Caco-2 (cell line): ENCODE measurements at regions not wholly inside any gene's neighbourhood (a gene's known extent, or its start where the extent isn't known, plus 50 kb on each side); places are given as distances from the start of the nearest gene placed in this dataset.

Experiments used
- BruUV-seq: library from RNA; stranded (reverse); fragments of 400-500 nt; replicated peaks from 2 replicates; lab custom pipeline; 2021; lab: Mats Ljungman, UMichigan
- CTCF ChIA-PET: fragments of 300-600 bp; sonication (Branson Sonifier 250); formaldehyde crosslinking; loops from one replicate; lab custom pipeline; 2022; ENCODE audit warnings: antibody characterized with exemption; lab: Charles Lee
- POLR2A ChIA-PET: fragments of 300-600 bp; sonication (Branson Sonifier 250); formaldehyde crosslinking; loops from one replicate; lab custom pipeline; 2022; ENCODE audit warnings: antibody characterized with exemption; lab: Charles Lee
- DNase-seq, 2 experiments: peaks; one replicate each; pipeline versions ENCODE4 v3.0.0 to v3.0.0-alpha.2; 2020 to 2022
- H3K27me3 ChIP-seq: replicated peaks from 2 replicates; pipeline ENCODE4 v1.6.0; 2011; ENCODE audit warnings: low read length; ENCODE audit not compliant: control insufficient read depth, insufficient read depth
- H3K36me3 ChIP-seq: 2 replicates; pipeline ENCODE4 v1.5.1; 2011; ENCODE audit warnings: low read length; ENCODE audit not compliant: control insufficient read depth, insufficient read depth
- H3K4me1 ChIP-seq: fragments of 250-450 bp; sonication (Bioruptor Pico); 2 replicates; pipeline ENCODE4 v1.5.1; 2020; ENCODE audit warnings: mild to moderate bottlenecking
- H3K4me3 ChIP-seq: 2 replicates; pipeline ENCODE4 v1.5.1; 2011; ENCODE audit warnings: low read depth, mild to moderate bottlenecking, control low read depth, low read length
- H3K9me3 ChIP-seq: fragments of 250-450 bp; sonication (Bioruptor Pico); 2 replicates; pipeline ENCODE4 v1.5.1; 2020; ENCODE audit warnings: mild to moderate bottlenecking, moderate library complexity
- H3K27ac Mint-ChIP-seq: one replicate; pipeline ENCODE4 v1.8.0; 2022; ENCODE audit warnings: mixed read lengths; ENCODE audit not compliant: unreplicated experiment
- H3K27me3 Mint-ChIP-seq: one replicate; pipeline ENCODE4 v1.8.0; 2022; ENCODE audit warnings: mixed read lengths; ENCODE audit not compliant: insufficient read depth, unreplicated experiment
- H3K36me3 Mint-ChIP-seq: one replicate; pipeline ENCODE4 v1.8.0; 2022; ENCODE audit warnings: mild to moderate bottlenecking, mixed read lengths; ENCODE audit not compliant: insufficient read depth, unreplicated experiment
- H3K4me1 Mint-ChIP-seq: one replicate; pipeline ENCODE4 v1.8.0; 2022; ENCODE audit warnings: low read depth, mixed read lengths; ENCODE audit not compliant: unreplicated experiment
- H3K4me3 Mint-ChIP-seq: one replicate; pipeline ENCODE4 v1.8.0; 2022; ENCODE audit warnings: mild to moderate bottlenecking, moderate library complexity, mixed read lengths; ENCODE audit not compliant: unreplicated experiment
- H3K9me3 Mint-ChIP-seq: one replicate; pipeline ENCODE4 v1.8.0; 2022; ENCODE audit warnings: mixed read lengths; ENCODE audit not compliant: unreplicated experiment
- intact Hi-C: fragments of 100-400 bp; cut with micrococcal nuclease; formaldehyde crosslinking; loops from one replicate; pipeline ENCODE4 v1.10.0; 2022; ENCODE audit not compliant: unreplicated experiment
- TF ChIP-seq, protein P1 (sequence below), 2 experiments: fragments of 200-600 bp in 1 of 2; IDR thresholded peaks; 1 replicate in 1 of 2; 2 replicates in 1 of 2; pipeline versions ENCODE4 v1.5.1 to v1.8.0; 2011 to 2022; ENCODE audit warnings: antibody characterized with exemption in 1 of 2, control low read depth in 1 of 2, inconsistent platforms in 1 of 2, low read depth in 1 of 2, low read length in 1 of 2, mild to moderate bottlenecking in 1 of 2, moderate library complexity in 1 of 2; ENCODE audit not compliant: insufficient read depth in 1 of 2, severe bottlenecking in 1 of 2, unreplicated experiment in 1 of 2

DNA sequence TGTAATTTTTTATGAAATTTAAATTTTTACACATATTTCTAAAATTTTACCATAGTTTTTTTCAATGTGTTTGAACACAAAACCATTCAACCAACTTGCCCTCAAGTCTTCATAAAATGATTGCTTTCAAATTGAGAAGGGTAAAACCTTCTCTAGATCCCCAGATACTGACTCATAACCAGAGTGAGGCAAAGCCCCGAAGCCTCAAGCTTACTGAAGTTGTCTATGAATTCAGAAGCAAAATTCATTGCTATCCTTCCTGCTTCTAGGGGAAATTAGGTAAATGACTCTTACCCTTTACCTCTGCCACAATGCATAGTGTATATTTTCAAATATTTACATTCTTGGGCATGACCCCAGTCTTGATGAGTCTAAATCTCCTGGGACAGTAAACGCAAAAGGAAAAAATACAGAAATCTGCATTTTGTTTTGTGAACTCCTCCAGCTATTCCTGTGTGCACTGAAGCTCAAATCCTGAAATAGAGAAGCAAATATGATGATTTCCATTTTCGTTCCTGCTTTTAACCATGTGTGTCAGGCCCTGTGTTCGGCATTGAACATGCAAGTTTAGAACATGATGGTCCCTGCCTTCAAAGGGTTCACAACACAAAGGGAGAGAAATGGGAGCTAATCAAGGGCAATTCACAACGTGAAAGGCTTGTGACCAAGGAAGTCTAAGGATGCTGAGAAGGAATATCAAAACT lies 246.3 kb downstream of the SUCLG1 start:
- intact Hi-C loops = no loop called here
- CTCF ChIA-PET = no interaction called here
- no peak overlapping the region for H3K27ac Mint-ChIP-seq
- H3K4me3 ChIP-seq = no peak overlapping the region
- no peaks in the 10 kb centered on the region for H3K9me3 Mint-ChIP-seq
- H3K27me3 Mint-ChIP-seq = peaks cover 5% of the 10 kb centered on the region
- TF ChIP-seq, protein P1, sequence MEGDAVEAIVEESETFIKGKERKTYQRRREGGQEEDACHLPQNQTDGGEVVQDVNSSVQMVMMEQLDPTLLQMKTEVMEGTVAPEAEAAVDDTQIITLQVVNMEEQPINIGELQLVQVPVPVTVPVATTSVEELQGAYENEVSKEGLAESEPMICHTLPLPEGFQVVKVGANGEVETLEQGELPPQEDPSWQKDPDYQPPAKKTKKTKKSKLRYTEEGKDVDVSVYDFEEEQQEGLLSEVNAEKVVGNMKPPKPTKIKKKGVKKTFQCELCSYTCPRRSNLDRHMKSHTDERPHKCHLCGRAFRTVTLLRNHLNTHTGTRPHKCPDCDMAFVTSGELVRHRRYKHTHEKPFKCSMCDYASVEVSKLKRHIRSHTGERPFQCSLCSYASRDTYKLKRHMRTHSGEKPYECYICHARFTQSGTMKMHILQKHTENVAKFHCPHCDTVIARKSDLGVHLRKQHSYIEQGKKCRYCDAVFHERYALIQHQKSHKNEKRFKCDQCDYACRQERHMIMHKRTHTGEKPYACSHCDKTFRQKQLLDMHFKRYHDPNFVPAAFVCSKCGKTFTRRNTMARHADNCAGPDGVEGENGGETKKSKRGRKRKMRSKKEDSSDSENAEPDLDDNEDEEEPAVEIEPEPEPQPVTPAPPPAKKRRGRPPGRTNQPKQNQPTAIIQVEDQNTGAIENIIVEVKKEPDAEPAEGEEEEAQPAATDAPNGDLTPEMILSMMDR (IDR thresholded peaks at IDR 0.05; ENCODE audit: insufficient read depth in 1 of 2, low read depth in 1 of 2, low read length in 1 of 2, severe bottlenecking in 1 of 2, unreplicated experiment in 1 of 2) = no peak
- no TSS peak for BruUV-seq
- DNase-seq = no peak
- H3K9me3 ChIP-seq = no peaks in the 10 kb centered on the region
- no peak overlapping the region for H3K4me3 Mint-ChIP-seq
- no peaks in the 10 kb centered on the region for H3K36me3 Mint-ChIP-seq
- no peaks in the 10 kb centered on the region for H3K4me1 Mint-ChIP-seq
- H3K27me3 ChIP-seq = no peaks in the 10 kb centered on the region; the same call in 1 of the 2 replicates
- H3K4me1 ChIP-seq = no peaks in the 10 kb centered on the region
- POLR2A ChIA-PET = no interaction called here
- H3K36me3 ChIP-seq = no peaks in the 10 kb centered on the region

DNA sequence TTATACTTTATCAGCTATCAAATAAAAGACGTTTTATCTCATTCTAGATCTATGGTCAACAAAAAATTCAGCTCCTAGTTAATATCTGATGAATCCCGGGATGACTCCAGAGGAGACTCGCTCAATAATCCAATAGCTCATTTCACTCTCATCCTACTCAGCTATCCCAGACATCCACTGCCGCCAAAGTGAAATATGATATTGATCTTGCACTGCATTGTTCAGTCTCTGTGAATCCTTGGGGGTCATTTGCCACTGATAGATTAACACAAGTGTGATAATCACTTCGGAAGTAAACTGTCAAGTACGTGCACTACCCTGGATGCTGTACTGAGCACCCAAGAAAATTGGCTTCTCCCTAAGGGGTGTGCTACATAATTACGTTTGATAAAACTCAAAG lies 249.1 kb downstream of the SUCLG1 start:
- Histone ChIP-seq H3K27me3 (no peaks in the 10 kb centered on the region; the same call in 1 of the 2 replicates), H3K9me3 (no peaks in the 10 kb centered on the region), H3K4me3 (no peak overlapping the region), H3K4me1 (no peaks in the 10 kb centered on the region), H3K36me3 (no peaks in the 10 kb centered on the region)
- intact Hi-C loops = no loop called here
- Mint-ChIP-seq H3K27me3 (no peaks in the 10 kb centered on the region), H3K4me3 (no peak overlapping the region), H3K36me3 (no peaks in the 10 kb centered on the region), H3K9me3 (no peaks in the 10 kb centered on the region), H3K27ac (no peak overlapping the region), H3K4me1 (no peaks in the 10 kb centered on the region)
- no TSS peak for BruUV-seq
- ChIA-PET POLR2A (no interaction called here), CTCF (no interaction called here)
- TF ChIP-seq, protein P1 (IDR thresholded peaks at IDR 0.05; ENCODE audit: insufficient read depth in 1 of 2, low read depth in 1 of 2, low read length in 1 of 2, severe bottlenecking in 1 of 2, unreplicated experiment in 1 of 2) = no peak
- no peak for DNase-seq

DNA sequence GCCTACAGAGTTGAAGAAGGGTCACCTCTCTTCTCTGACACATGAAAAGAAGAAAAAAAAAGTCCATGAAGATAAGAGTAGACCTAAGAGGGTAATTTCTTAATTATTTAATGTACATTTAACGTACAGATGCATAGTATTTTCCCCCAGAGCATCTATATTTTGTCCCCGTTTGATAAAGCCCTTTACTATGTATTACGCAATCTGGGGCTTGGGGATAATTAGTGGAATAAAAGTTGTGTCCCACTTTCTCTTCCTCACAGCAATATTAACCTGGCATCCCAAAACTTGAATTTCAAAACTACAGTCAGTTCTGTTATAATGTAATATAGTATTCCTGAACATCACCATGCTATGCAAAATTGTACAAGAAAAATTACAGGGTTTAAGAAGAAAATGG lies 254.1 kb downstream of the SUCLG1 start:
- BruUV-seq = no TSS peak
- no peaks in the 10 kb centered on the region for H3K4me1 ChIP-seq
- no peak overlapping the region for H3K4me3 ChIP-seq
- POLR2A ChIA-PET = no interaction called here
- Mint-ChIP-seq H3K36me3 (no peaks in the 10 kb centered on the region), H3K4me3 (no peak overlapping the region), H3K4me1 (no peaks in the 10 kb centered on the region), H3K27me3 (peaks cover 3% of the 10 kb centered on the region), H3K9me3 (no peaks in the 10 kb centered on the region), H3K27ac (no peak overlapping the region)
- H3K36me3 ChIP-seq = no peaks in the 10 kb centered on the region
- CTCF ChIA-PET = no interaction called here
- TF ChIP-seq, protein P1 (IDR thresholded peaks at IDR 0.05; ENCODE audit: insufficient read depth in 1 of 2, low read depth in 1 of 2, low read length in 1 of 2, severe bottlenecking in 1 of 2, unreplicated experiment in 1 of 2) = no peak
- no peak for DNase-seq
- H3K9me3 ChIP-seq = no peaks in the 10 kb centered on the region
- H3K27me3 ChIP-seq = no peaks in the 10 kb centered on the region
- intact Hi-C loops = no loop called here
